ENCODE measurements at regions not wholly inside any gene's neighbourhood (a gene's known extent, or its start where the extent isn't known, plus 50 kb on each side); places are given as distances from the start of the nearest gene placed in this dataset.

DNA sequence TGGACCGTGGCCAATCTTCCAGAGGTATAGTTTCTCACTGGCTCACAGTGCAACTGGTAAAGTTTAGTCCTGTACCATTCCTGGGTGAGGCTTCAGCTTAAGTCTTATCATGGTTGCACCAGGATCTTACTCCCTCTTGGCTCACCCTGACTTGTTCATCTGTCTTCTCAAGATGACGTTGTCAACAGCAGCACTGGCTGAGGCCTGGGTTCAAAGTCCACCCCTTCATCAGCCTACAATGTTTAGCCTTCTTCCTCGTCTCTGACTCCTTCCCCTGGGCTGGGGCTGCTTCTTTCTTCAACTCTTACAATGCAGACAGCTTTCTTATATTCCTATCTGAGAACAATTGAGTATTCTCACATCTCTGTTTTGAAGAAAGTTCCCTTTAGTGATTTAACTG is 311.1 kb upstream of the CLINT1 start:
- TF ChIP-seq, protein P1, sequence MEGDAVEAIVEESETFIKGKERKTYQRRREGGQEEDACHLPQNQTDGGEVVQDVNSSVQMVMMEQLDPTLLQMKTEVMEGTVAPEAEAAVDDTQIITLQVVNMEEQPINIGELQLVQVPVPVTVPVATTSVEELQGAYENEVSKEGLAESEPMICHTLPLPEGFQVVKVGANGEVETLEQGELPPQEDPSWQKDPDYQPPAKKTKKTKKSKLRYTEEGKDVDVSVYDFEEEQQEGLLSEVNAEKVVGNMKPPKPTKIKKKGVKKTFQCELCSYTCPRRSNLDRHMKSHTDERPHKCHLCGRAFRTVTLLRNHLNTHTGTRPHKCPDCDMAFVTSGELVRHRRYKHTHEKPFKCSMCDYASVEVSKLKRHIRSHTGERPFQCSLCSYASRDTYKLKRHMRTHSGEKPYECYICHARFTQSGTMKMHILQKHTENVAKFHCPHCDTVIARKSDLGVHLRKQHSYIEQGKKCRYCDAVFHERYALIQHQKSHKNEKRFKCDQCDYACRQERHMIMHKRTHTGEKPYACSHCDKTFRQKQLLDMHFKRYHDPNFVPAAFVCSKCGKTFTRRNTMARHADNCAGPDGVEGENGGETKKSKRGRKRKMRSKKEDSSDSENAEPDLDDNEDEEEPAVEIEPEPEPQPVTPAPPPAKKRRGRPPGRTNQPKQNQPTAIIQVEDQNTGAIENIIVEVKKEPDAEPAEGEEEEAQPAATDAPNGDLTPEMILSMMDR (IDR thresholded peaks at IDR 0.05) = no peak
- TF ChIP-seq POLR2A (IDR thresholded peaks at IDR 0.05; ENCODE audit: low read depth) = no peak
- no peak for TF ChIP-seq POLR2AphosphoS5 (IDR thresholded peaks at IDR 0.05)

Data from esophagus muscularis mucosa (tissue), 3 donors.